ENCODE measurements at regions not wholly inside any gene's neighbourhood (a gene's known extent, or its start where the extent isn't known, plus 50 kb on each side); places are given as distances from the start of the nearest gene placed in this dataset.

DNA sequence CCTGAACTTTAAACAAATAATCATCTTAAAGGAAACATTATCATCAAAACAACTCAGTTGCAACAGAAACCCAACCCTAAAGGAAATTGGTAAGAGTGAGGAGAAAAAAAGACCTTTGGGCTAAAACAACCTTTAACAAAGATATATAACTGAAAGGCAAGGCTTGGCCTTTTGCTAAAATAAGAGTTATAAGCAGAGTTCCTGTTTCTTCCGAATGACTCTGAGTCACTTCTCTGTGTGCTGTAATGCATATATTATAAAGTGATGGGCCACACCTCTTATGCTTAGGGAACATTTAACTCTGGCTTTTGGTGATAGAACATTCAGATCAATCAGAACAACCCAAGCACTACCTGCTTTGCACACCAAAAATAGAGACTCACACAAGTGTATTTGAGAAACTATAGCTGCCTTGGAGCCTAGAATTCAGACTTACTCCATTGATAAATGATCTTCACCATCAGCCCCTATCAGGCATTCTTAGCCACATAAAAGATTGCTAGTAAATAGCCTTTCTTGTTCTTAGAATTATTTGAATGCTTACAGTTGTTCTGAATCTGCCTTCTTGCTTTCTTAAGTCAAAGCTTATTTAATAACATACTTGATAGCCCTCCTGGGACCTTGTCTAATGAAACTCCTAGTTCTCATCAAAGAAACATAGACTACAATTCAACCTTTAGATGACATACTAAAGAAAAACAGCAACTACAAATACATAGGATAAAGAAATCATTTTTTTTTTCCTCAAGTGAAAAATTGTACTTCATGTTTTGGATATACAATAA is 294.2 kb upstream of the SEMA6D start:
- H3K27ac ChIP-seq (ENCODE audit: low read length) = peak overlapping the region; percentile 8; the same call in 1 of the 2 replicates
- intact Hi-C loops (cut with micrococcal nuclease) = loop anchor here (2.0 to 5.0 kb wide), 2 partner anchors 14 to 131 kb away; no protein-coding TSS in a partner anchor
- no peak overlapping the region for H3K9ac ChIP-seq (ENCODE audit: low read length)
- peaks cover 15% of the 10 kb centered on the region for H3K4me1 ChIP-seq (ENCODE audit: insufficient read depth, low read length)
- ATAC-seq (peak; percentile 97), DNase-seq (peak; percentile 19)
- H4K20me1 ChIP-seq (ENCODE audit: low read length) = no peaks in the 10 kb centered on the region
- H3K79me2 ChIP-seq (ENCODE audit: low read length) = no peaks in the 10 kb centered on the region
- peak overlapping the region; percentile 20 for H3K4me2 ChIP-seq (ENCODE audit: low read length)
- ChIA-PET POLR2A (ENCODE audit: unreplicated experiment) (no interaction called here), CTCF (no interaction called here)
- no peaks in the 10 kb centered on the region for H3F3A ChIP-seq (ENCODE audit: low read length, unreplicated experiment)
- no peaks in the 10 kb centered on the region for H3K27me3 ChIP-seq (ENCODE audit: low read length)
- H3K36me3 ChIP-seq (ENCODE audit: low read depth, low read length) = no peaks in the 10 kb centered on the region
- no peak overlapping the region for H2AFZ ChIP-seq (ENCODE audit: low read length)
- no peaks in the 10 kb centered on the region for H3K9me3 ChIP-seq (ENCODE audit: low read length)
- BruUV-seq (replicated peaks) = no TSS peak
- H3K9me2 ChIP-seq (replicated peaks; ENCODE audit: low read length) = no peaks in the 10 kb centered on the region
- H3K4me3 ChIP-seq (ENCODE audit: low read length) = no peak overlapping the region
- TF ChIP-seq CTCF (conservative IDR thresholded peaks at IDR 0.05; ENCODE audit: low read depth, low read length) = no peak
- no peak for TF ChIP-seq EZH2 (IDR thresholded peaks at IDR 0.05; ENCODE audit: low read length, unreplicated experiment)
- no peak for TF ChIP-seq EZH2phosphoT487 (IDR thresholded peaks at IDR 0.05; ENCODE audit: borderline replicate concordance, low read length)

- Histone ChIP-seq H3K27ac (ENCODE audit: low read length) (no peak overlapping the region), H3K9ac (ENCODE audit: low read length) (no peak overlapping the region), H3K9me2 (replicated peaks; ENCODE audit: low read length) (no peaks in the 10 kb centered on the region), H3F3A (ENCODE audit: low read length, unreplicated experiment) (no peaks in the 10 kb centered on the region), H3K4me2 (ENCODE audit: low read length) (no peak overlapping the region), H3K79me2 (ENCODE audit: low read length) (no peaks in the 10 kb centered on the region), H3K36me3 (ENCODE audit: low read depth, low read length) (no peaks in the 10 kb centered on the region), H2AFZ (ENCODE audit: low read length) (no peak overlapping the region), H3K27me3 (ENCODE audit: low read length) (no peaks in the 10 kb centered on the region), H3K9me3 (ENCODE audit: low read length) (no peaks in the 10 kb centered on the region), H3K4me1 (ENCODE audit: insufficient read depth, low read length) (peaks cover 14% of the 10 kb centered on the region), H3K4me3 (ENCODE audit: low read length) (no peak overlapping the region), H4K20me1 (ENCODE audit: low read length) (no peaks in the 10 kb centered on the region)
- ChIA-PET POLR2A (ENCODE audit: unreplicated experiment) (no interaction called here), CTCF (no interaction called here)
- no peak for DNase-seq
- no TSS peak for BruUV-seq (replicated peaks)
- no peak for ATAC-seq
- intact Hi-C loops (cut with micrococcal nuclease) = no loop called here
- TF ChIP-seq EZH2phosphoT487 (IDR thresholded peaks at IDR 0.05; ENCODE audit: borderline replicate concordance, low read length) (no peak), CTCF (conservative IDR thresholded peaks at IDR 0.05; ENCODE audit: low read depth, low read length) (no peak), EZH2 (IDR thresholded peaks at IDR 0.05; ENCODE audit: low read length, unreplicated experiment) (no peak)
Observed at GRCh38 chr15:47427463-47427862, 289.8 kb upstream of the SEMA6D start.

DNA sequence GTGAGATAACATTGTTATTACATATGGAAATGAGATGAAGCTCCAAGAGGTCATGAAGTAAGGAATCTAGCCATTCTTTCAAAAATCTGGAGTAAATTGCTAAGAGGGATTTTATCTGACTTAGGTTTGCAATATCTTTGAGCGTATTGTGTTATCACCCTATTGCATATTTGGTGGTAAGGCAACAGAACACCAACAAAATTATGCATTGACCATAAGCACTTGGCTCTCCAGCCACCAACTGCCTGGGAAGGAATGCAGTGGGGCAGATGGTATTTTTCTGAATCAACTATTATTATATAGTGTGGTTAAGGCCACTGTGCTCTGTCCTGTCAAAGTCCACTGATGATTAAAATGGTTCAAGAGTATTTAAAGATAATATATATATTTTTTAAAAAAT is 287.9 kb upstream of the SEMA6D start:
- intact Hi-C loops (cut with micrococcal nuclease) = no loop called here
- ChIA-PET POLR2A (ENCODE audit: unreplicated experiment) (no interaction called here), CTCF (no interaction called here)
- DNase-seq = no peak
- Histone ChIP-seq H3K27me3 (ENCODE audit: low read length) (no peaks in the 10 kb centered on the region), H3K4me2 (ENCODE audit: low read length) (no peak overlapping the region), H3K9me3 (ENCODE audit: low read length) (no peaks in the 10 kb centered on the region), H4K20me1 (ENCODE audit: low read length) (no peaks in the 10 kb centered on the region), H2AFZ (ENCODE audit: low read length) (no peak overlapping the region), H3K79me2 (ENCODE audit: low read length) (no peaks in the 10 kb centered on the region), H3K4me3 (ENCODE audit: low read length) (no peak overlapping the region), H3K9me2 (replicated peaks; ENCODE audit: low read length) (no peaks in the 10 kb centered on the region), H3K36me3 (ENCODE audit: low read depth, low read length) (no peaks in the 10 kb centered on the region), H3K4me1 (ENCODE audit: insufficient read depth, low read length) (0 out of 2 replicates have a peak, but pooled peaks cover 6% of the 10 kb centered on the region), H3F3A (ENCODE audit: low read length, unreplicated experiment) (no peaks in the 10 kb centered on the region), H3K9ac (ENCODE audit: low read length) (no peak overlapping the region), H3K27ac (ENCODE audit: low read length) (no peak overlapping the region)
- no peak for ATAC-seq
- TF ChIP-seq EZH2 (IDR thresholded peaks at IDR 0.05; ENCODE audit: low read length, unreplicated experiment) (no peak), CTCF (conservative IDR thresholded peaks at IDR 0.05; ENCODE audit: low read depth, low read length) (no peak), EZH2phosphoT487 (IDR thresholded peaks at IDR 0.05; ENCODE audit: borderline replicate concordance, low read length) (no peak)
- BruUV-seq (replicated peaks) = no TSS peak

Measured in PC-3 (cell line).